ENCODE measurements at regions not wholly inside any gene's neighbourhood (a gene's known extent, or its start where the extent isn't known, plus 50 kb on each side); places are given as distances from the start of the nearest gene placed in this dataset.
"Not testable (repeated sequence)": the region's sequence is repeated elsewhere in the genome, so short reads cannot be mapped to it uniquely, and the experiment has no call there.

DNA sequence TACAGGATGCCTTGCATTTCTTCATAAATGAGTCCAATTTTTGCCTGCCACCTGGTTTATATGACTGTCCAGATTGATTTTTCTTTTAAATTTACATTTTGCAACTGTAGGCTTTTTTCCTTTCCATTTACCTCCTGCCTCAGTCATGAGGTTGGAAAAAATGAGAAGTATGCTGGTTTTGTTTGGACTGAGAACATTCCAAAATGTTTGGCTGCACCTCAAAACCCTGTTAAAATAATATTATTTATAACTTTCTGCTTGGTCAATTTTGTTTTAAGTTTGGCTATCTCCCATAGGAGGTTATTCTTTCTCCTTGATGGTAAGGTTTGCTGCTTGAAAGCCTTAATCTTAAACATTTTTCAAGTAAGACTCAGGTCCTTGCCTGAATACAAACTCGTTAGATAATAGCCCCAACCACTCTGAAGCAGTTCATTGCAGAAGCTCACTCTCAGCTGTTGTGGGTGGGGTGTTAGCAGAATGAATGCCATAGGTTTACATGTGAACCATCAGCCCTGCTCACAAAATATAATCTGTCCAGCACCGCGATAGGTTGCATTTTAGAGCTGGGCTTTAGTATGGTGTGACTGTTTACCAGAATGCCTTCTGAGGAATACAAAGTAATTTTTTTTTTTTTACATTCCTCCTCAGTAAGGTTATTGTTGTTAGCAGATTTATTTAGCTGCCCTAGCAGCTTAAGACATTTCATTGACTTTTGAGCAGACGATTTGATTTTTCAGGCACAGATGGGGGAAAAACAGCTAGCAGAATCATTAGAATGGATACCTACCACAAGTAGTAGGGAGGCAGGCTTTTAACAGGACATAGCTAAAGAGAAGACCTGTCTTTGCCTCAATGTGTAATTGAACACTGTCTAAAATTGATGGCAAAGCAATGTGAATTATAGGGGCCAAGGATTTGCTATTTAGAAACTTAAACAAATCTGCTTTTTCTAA lies 630.8 kb upstream of the KCNMB2 start:
- ChIA-PET POLR2A (interaction anchor here (0.7 to 1.8 kb wide), 11 partner anchors 28 to 545 kb away, joined by 3 to 7 read pairs (median 3); no protein-coding TSS in a partner anchor), CTCF (interaction anchor here (1.1 to 3.1 kb wide), 2 partner anchors 85 to 480 kb away, joined by 3 to 17 read pairs; no protein-coding TSS in a partner anchor)
- H3K4me3 ChIP-seq (ENCODE audit: low read depth, low read length): no peak overlapping the region
- H3K27ac ChIP-seq (ENCODE audit: low read depth, low read length): peak overlapping the region; percentile 91
- peak; percentile 82 for DNase-seq (ENCODE audit: low read depth, low spot score)
- H3K9me3 ChIP-seq (ENCODE audit: control insufficient read depth, insufficient read depth, low read length): peaks cover 3% of the 10 kb centered on the region; the same call in 1 of the 2 replicates
- TF ChIP-seq, protein P1, sequence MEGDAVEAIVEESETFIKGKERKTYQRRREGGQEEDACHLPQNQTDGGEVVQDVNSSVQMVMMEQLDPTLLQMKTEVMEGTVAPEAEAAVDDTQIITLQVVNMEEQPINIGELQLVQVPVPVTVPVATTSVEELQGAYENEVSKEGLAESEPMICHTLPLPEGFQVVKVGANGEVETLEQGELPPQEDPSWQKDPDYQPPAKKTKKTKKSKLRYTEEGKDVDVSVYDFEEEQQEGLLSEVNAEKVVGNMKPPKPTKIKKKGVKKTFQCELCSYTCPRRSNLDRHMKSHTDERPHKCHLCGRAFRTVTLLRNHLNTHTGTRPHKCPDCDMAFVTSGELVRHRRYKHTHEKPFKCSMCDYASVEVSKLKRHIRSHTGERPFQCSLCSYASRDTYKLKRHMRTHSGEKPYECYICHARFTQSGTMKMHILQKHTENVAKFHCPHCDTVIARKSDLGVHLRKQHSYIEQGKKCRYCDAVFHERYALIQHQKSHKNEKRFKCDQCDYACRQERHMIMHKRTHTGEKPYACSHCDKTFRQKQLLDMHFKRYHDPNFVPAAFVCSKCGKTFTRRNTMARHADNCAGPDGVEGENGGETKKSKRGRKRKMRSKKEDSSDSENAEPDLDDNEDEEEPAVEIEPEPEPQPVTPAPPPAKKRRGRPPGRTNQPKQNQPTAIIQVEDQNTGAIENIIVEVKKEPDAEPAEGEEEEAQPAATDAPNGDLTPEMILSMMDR (IDR thresholded peaks at IDR 0.05; ENCODE audit: low read depth, low read length): no peak
- no peaks in the 10 kb centered on the region for H3K27me3 ChIP-seq (ENCODE audit: control insufficient read depth, insufficient read depth, low read length)

DNA sequence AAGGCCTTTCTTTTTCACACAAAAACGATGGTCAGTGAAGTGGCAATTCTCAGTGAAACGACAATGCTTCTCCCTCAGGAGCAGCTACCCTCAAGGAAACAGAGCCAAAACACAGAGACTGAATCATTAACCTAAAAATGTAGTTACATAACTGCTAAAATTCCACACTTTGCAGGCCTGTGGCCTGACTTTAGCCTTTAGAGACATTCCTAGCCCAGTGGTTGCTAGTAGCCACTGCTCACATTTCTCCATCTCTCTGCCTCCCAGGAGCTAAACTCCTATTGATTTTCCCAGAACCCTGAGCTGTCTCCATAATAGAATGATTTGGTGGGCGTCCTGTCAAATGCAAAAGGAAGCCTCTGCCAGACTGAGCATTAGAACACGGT lies 630.1 kb upstream of the KCNMB2 start:
- Histone ChIP-seq H3K4me3 (ENCODE audit: low read depth, low read length) (no peak overlapping the region), H3K27me3 (ENCODE audit: control insufficient read depth, insufficient read depth, low read length) (no peaks in the 10 kb centered on the region), H3K9me3 (ENCODE audit: control insufficient read depth, insufficient read depth, low read length) (no peaks in the 10 kb centered on the region), H3K27ac (ENCODE audit: low read depth, low read length) (peak overlapping the region; percentile 90)
- CTCF ChIA-PET: interaction anchor here (1.1 to 3.1 kb wide), 4 partner anchors 85 to 479 kb away, joined by 3 to 17 read pairs (median 4); no protein-coding TSS in a partner anchor
- peak; percentile 63 for DNase-seq (ENCODE audit: low read depth, low spot score)
- POLR2A ChIA-PET: interaction anchor here (0.7 to 1.8 kb wide), 9 partner anchors 27 to 546 kb away, joined by 3 to 7 read pairs (median 4); no protein-coding TSS in a partner anchor
- TF ChIP-seq, protein P1 (IDR thresholded peaks at IDR 0.05; ENCODE audit: low read depth, low read length): peak; percentile 43

DNA sequence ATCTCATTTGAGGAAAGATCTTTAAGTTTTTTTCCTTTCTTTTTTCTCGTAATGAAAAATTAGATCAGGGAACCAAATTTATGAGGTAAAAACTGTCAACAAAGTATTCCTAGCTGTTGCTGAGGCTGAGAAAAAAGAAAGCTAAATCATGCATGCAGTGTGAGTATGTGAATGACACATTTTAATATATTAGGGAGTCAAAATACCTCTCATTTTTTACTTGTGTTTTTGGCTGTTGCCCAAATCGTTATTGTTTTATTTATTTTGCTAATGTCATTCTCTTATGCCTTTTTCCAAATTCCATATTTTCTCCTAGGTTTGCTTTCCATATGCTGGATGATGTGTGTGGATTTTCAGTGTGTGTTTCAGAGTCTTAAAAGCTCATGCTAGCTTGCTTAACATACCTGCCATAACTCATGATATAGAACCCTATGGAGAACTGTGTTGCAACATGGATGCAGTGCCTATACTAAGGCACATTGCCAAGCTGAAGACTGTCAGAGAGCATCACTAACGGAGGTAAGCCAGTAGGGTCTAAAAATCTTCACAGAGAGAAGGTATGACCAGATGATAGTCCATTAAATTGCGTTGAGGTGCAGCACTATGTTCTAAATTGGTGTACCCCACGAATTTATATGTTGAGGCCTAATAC lies 629.5 kb upstream of the KCNMB2 start:
- Histone ChIP-seq H3K27me3 (ENCODE audit: control insufficient read depth, insufficient read depth, low read length) (no peaks in the 10 kb centered on the region), H3K27ac (ENCODE audit: low read depth, low read length) (peak overlapping the region; percentile 90), H3K9me3 (ENCODE audit: control insufficient read depth, insufficient read depth, low read length) (no peaks in the 10 kb centered on the region), H3K4me3 (ENCODE audit: low read depth, low read length) (no peak overlapping the region)
- ChIA-PET CTCF (interaction anchor here (1.1 to 3.1 kb wide), 4 partner anchors 84 to 479 kb away, joined by 3 to 17 read pairs (median 4); no protein-coding TSS in a partner anchor), POLR2A (interaction anchor here (1.2 to 1.8 kb wide), 4 partner anchors 27 to 547 kb away, joined by 3 to 7 read pairs (median 4); no protein-coding TSS in a partner anchor)
- no peak for DNase-seq (ENCODE audit: low read depth, low spot score)
- TF ChIP-seq, protein P1 (IDR thresholded peaks at IDR 0.05; ENCODE audit: low read depth, low read length): no peak

DNA sequence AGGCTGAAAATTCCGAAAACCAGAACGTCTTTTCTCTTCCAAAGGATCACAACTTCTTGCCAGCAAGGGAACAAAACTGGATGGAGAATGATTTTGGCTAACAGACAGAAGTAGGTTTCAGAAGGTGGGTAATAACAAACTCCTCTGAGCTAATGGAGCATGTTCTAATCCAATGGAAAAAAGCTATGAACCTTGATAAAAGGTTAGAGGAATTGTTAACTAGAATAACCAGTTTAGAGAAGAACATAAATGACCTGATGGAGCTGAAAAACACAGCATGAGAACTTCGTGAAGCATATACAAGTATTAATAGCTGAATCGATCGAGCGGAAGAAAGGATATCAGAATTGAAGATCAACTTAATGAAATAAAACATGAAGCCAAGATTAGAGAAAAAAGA lies 626.7 kb upstream of the KCNMB2 start:
- DNase-seq (ENCODE audit: low read depth, low spot score): not testable (repeated sequence)

DNA sequence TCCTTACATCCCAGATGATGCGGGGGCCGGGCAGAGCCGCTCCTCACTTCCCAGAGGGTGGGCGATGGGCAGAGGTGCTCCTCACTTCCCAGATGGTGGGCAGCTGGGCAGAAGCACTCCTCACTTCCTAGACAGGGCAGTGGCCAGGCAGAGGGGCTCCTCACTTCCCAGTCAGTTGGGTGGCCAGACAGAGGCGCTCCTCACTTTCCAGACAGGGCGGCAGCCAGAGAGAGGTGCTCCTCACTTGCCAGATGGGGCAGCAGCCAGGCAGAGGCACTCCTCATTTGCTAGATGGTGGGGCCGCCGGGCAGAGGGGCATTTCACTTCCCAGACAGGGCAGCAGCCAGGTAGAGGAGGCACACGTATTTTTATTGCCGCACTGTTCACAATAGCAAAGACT lies 622.0 kb upstream of the KCNMB2 start:
- ChIA-PET CTCF (no interaction called here), POLR2A (no interaction called here)
- Histone ChIP-seq H3K9me3 (ENCODE audit: control insufficient read depth, insufficient read depth, low read length) (peaks cover 14% of the 10 kb centered on the region), H3K27me3 (ENCODE audit: control insufficient read depth, insufficient read depth, low read length) (no peaks in the 10 kb centered on the region), H3K4me3 (ENCODE audit: low read depth, low read length) (no peak overlapping the region), H3K27ac (ENCODE audit: low read depth, low read length) (no peak overlapping the region)
- DNase-seq (ENCODE audit: low read depth, low spot score): no peak
- TF ChIP-seq, protein P1 (IDR thresholded peaks at IDR 0.05; ENCODE audit: low read depth, low read length): no peak

More for the DNA sequence above, 626.7 kb upstream of the KCNMB2 start:
- H3K4me3 ChIP-seq (ENCODE audit: low read depth, low read length); POLR2A ChIA-PET; H3K27ac ChIP-seq (ENCODE audit: low read depth, low read length); H3K9me3 ChIP-seq (ENCODE audit: control insufficient read depth, insufficient read depth, low read length); H3K27me3 ChIP-seq (ENCODE audit: control insufficient read depth, insufficient read depth, low read length): not testable (repeated sequence)
- CTCF ChIA-PET: interaction anchor here (0.6 kb wide), 1 partner anchor 476 kb away, joined by 3 read pairs; no protein-coding TSS in a partner anchor
